COR-L47 (cell line): ENCODE measurements at regions not wholly inside any gene's neighbourhood (a gene's known extent, or its start where the extent isn't known, plus 50 kb on each side); places are given as distances from the start of the nearest gene placed in this dataset.
"Not testable (repeated sequence)": the region's sequence is repeated elsewhere in the genome, so short reads cannot be mapped to it uniquely, and the experiment has no call there.

Experiments used
- DNase-seq: peaks from one replicate; lab custom pipeline; 2025; lab: John Stamatoyannopoulos, UW

DNA sequence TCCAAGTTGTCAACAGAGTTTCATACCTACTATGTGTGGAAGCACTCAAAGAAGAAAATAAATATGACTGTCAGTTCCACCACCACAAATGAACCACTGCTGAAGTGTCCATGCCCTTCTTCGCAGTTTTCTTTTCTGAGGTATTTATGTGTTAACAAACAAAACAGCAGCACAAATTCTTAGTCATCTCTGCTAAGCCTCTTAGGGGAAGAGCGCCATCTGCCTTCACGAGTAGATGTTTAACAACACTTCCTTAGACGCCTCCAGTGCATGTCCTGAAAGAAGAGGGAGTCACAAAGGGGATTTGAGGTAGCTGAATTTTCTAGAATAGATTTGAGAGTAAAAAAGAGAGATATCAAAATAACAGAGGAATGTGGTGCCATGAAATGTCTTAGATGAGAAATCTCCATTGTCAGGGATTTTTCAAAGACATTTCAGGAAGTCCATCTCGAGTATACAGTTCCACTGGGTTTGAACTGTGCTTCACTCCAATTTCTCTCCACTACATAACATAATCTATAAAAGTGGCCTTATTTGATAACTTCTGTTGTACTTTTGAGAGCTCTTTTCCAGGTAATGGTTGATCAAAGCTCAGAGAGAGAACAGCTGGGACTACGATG is 775.3 kb upstream of the POM121L12 start:
- peak; percentile 46 for DNase-seq

DNA sequence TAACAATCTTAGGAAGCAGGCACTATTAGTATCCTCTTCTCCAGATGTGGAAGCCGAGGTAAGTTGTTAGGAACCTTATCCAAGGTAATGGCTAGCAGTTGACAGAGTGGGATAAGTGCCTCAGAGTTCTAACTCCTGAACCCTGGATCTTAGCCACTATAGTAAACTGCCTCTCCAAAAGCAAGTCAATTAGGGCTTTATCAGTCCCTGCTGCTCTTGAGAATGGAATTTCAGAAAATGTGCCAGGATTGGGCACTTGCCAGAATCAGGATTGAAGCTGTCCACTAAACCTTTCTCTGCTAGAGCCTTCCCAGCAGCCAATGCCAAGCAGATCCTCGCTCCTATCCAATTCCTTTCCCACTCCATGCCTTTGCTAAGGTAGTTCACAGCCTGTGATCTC is 777.5 kb upstream of the POM121L12 start:
- no peak for DNase-seq

DNA sequence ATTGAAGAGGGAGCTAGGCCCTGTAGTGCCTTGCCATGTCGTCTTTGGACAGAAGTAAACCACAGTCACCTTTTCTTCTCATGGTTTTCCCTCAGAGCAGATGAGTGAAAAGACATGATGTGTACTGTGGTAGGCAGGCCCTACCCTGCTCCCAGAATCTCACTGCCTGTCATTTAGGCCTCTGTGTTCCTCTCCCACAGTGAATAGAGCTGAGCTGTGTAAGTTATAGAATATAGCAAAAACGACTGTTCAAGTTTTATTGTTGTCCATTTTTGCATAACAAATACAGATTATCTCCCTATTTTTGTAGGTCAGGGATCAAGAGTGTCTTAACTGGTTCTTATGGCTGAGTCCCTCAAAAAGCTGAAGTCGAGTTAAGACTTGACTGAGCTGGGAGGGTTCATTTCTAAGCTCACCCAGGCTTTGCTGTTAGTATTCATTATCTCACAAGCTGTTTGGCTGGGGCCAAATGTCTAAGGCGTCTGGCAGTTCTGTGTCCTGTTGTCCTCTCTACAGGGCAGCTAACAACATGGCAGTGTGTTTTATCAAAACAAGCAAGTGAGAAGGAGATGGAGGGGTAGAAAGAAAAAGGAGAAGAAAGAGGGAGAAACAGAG is 780.9 kb upstream of the POM121L12 start:
- no peak for DNase-seq

DNA sequence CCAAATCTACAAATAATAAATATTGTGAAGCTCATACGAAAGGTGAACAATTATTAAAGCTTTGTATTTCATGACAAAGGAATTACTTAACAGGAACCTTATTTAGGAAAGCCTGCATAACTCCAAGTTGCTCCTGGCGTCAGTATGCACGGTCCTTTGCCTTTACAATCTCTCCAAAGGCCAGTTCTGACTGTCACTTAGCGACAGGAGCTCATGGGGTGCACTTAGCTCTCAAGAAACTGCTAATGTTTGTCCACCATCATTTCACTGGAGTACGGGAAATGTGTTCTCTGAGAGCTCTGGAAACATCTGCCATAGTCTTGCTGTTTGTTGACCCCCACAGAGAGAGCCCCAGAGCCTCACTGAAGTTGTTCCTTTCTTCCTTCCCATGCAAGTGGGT is 781.5 kb upstream of the POM121L12 start:
- DNase-seq = no peak

DNA sequence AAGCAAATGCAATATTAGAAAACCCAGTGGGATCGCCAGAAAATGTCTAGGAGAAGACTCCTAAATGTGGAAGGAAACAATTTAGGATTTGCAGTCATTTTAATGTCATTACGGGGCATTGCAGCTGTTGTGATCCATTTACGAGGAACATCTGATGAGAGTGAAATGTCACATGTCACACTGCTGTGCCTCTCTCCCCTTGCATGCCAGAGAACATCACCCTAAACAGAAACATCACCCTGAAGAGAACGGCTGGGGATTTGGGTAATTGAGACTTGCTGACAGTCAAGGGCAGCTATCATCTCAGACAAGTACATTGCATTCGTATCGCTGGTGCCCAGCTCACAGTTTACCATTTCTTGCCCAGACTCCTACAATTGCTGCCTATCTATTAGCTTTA is 785.7 kb upstream of the POM121L12 start:
- no peak for DNase-seq

DNA sequence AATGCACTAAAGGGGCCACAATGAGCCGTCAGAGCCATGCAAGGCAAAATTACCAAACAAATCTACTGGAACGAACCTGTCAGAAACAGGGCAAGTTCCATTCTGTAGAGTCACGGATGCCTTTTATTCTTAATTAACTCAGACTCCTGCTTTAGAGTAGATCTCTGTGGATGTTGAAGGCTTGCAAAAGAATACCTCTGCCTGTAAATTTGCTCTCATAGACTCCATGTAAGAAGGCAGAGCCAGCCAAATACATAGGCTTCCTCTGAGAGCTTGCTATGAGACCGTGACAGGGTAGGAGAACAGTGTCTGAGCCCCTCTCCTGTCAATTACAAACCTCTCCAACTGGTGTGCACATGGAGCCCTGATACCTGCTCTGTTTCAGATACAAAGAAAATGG is 787.9 kb upstream of the POM121L12 start:
- DNase-seq = no peak

DNA sequence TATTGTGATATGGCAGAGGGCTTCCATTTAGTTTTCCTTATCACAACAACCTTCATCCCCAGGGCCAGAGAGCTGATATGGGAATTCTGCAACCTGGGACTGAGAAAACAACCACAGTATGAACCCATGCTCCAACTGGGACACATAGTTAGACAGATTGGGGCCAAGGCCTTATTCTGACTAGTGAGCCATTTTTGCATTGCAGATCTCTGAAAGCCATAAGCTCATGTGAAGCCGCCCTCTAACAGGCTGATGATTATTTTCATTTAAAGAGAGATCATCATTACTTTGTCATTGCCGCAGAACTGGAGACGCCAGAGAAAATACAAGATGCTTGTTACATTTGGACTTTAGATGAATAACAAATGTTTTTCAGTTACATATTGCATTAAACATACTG is 791.7 kb upstream of the POM121L12 start:
- no peak for DNase-seq

DNA sequence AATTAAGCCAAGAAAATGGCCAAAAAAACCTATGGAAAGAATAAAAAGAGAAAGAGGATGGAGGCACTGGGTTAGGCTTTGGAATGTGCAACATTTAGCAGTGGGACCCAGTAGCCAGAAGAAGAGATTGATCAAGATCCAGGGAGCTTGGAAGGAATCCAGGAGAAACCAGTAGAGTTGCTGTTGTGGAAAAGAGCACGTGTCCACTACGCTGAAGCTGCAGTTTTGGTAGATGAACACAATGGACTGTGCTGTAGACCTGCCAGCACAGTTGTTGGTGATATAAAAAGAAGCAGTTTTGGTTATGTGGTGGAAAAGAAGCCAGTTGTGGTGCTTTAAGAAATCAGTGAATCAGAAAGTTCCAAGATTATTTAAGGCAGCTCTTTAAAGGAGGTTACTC is 802.2 kb upstream of the POM121L12 start:
- no peak for DNase-seq

DNA sequence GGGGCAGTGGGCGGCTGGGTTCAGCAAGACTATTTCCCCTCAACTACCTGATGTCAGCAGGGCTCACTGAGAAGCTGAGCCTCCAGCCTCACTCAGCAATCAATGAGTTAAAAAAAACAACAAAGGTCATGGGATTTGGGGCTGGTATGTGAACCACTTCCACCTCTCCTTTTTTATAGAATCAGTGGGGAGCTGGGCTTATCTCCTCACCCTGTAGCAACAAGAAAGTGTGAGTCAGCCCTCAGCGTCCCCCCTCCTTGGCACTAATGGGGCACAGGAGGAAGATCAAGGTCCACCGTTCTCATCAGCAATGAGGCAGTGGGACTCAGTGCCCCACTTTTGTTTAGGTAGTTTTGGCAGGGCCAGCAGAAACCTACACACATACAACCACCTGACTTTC is 823.5 kb upstream of the POM121L12 start:
- no peak for DNase-seq

DNA sequence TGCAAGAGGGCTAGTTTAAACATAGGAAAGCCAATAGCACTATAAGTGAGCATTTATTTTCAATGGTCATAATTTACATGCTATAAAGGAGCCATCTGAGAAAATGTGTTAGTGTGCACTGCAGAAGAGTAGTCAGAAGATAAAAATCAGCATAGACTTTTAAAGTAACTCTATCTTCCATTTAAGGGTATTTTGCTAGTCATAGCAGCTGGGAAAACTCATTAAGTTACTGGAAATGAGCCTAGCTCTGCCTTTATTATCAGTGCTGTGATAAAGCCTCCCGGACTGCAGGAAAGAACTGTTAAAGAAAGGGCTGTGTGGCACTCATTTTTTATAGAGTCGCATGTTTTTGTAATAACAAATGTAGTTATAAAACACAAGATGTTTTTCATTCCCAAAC is 825.8 kb upstream of the POM121L12 start:
- DNase-seq = no peak

DNA sequence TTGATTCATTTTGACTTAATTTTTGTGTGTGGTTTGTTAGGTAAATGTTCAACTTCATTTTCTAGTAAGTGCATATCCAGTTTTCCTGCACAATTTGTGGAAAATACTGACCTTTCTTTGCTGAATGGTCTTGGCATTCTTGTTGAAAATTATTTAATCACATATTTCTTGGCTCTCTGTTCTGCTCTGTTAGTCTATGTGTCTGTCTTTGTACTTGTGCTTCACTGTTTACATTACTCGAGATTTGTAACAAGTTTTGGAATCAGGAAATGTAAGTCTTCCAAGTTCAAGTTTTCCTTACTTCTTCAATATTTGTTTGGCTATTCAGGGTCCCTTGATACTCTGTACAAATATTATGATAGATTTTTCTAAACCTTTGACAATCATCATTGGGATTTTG is 838.2 kb upstream of the POM121L12 start:
- DNase-seq = no peak

DNA sequence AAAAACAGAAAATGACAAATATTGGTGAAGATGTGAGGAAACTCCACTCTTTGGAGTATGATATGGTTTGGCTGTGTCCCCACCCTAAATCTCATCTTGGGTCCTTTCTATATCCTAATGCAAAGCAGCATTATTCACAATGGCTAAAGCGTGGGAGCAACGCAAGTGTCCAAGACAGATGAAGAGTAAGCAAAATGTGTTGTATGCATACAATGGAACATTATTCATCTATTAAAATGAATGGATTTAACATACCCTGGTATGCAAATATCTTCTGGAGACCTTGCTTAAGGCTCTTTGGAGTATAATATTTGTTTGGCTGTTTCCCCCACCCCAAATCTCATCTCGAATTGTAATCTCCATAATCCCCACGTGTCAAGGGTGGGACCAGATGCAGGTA is 839.8 kb upstream of the POM121L12 start:
- DNase-seq = no peak

DNA sequence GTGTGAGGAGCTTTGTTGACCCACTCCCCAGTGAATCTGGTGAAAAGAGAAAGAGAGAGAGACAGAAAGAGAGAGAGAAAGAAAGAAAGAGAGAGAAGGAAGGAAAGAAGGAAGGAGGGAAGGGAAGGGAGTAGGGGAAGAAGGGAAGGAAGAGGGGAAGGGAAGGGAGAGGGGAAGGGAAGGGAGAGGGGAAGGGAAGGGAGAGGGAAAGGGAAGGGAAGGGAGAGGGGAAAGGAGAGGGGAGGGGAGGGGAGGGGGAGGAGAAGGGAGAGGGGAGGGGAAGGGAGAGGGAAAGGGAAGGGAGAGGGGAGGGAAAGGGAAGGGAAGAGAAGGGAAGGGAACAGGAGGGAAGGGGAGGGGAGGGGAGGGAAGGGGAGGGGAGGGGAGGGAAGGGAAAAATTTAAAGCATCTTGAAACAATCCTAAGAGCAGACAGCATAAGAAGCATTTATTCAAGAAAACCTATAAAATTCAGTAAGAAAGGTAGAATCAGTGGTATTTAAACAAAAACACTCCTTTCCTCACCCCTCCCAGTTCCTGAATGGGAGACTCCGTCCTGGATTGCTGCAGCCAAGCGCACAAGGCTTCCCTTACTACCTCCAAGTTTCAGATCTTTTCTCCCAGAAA is 846.2 kb upstream of the POM121L12 start:
- DNase-seq = no peak

DNA sequence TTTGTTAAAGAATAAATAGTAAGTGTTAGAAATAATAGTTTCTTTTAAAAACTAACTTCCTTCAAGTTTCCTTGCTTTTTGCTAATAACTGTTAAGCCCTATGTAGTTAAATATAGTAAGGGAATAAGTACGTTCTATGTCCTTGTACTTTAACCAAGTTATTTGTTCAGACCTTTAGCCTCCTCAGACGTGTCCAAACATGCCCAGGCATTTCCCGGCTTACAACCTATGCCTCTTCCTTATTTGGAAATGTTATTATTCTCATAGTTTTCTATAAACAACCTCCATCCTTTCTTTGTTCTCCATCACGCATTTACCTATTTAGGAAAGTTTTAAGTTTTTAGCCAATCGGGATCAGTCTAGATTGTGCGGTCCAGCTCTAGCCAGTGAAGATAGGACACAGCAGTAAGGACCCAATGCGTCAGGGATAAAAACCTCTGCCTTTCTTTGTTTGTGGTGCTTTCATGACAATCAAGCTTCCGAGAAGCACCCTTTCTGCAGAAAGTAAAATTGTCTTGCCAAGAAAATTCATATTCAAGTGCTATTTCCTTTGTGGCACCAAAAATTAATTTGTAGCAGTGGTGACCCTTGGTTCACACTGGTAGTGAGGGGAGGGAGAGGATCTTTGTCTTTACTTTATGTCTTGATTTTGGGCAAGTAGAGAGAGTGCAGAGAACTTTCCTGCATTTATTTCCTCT is 851.3 kb upstream of the POM121L12 start:
- no peak for DNase-seq

DNA sequence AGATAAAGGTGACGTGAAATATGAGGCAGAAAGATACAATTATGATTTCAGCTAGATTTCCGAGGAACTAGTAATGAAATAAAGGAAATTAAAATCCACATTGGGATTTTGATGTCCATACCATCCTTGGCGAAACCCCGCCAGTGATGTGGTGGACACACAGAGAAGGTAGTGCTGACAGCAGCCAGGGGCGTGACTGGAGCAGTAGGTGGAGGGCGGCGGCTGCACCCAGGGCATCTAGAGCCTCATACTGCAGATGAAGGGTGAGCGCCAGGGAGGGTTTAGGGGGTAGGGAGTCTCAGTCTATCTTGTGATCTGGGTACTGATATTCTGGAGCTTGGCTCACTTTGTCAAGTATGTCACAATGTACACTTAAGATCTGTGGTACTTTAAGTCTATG is 855.5 kb upstream of the POM121L12 start:
- DNase-seq = no peak

DNA sequence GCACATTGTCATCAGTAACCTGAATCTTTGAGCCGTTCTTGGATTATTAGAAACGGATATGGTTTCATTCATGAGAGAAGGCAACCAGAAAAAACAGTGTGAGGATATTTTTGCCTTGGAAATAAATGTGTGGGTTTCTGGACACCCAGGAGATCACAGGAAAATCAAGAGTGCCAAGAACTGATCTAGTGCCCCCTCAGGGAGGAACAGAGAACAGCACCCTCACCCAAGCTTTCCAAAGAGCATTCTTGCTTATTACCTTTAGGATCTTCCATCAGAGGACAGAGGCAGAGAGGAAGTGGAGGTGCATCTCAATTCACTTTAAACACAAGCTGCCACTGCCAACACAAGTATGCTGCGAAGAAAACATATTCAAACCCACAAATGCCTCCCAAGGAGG is 851.5 kb upstream of the COBL start:
- no peak for DNase-seq

DNA sequence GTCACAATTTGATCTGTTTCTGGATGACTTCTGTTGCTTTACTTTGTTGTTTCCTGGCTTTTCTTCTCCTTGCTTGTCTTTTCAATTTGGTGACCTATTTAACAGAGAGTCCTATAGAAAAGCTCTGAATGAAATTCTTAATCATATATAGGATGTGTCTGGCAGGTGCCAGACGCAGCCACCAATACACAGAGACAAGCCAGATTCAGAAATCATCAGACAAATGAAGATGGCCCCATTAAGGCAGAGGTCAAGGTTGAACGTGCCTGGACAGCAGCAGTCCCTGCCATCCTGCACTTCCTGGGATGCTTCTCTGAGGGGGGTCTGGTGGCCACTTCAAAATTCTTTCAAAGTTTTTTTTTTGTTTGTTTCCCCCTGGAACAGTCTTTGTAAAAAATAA is 846.7 kb upstream of the COBL start:
- no peak for DNase-seq

DNA sequence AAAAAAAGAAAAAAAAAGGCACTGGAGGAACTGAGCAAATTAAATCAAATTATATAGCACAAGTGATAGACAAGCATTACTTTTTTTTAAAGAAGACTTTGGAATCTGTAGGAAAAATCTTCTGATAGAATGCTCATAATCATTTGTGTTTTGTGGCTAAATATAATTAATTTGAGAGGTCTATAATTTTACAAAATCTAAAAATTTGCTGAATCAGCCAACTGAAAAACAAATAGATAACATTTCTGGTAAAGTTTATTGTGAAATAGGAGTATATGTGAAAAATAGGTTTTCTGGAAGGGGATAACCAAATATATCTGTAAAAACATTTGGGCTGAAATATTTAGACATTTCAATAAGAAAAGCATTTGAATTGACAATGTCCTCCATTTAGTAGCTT is 844.9 kb upstream of the COBL start:
- no peak for DNase-seq

DNA sequence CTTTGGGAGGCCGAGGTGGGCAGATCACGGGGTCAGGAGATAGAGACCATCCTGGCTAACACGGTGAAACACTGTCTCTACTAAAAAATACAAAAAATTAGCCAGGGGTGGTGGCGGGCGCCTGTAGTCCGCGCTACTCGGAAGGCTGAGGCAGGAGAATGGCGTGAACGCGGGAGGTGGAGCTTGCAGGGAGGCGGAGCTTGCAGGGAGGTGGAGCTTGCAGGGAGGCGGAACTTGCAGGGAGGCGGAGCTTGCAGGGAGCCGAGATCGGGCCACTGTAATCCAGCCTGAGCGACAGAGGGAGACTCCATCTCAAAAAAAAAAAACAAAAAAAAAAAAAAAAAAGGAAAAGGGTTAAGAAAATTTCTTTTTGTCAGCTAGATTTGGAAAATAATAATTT is 842.8 kb upstream of the COBL start:
- DNase-seq = not testable (repeated sequence)

DNA sequence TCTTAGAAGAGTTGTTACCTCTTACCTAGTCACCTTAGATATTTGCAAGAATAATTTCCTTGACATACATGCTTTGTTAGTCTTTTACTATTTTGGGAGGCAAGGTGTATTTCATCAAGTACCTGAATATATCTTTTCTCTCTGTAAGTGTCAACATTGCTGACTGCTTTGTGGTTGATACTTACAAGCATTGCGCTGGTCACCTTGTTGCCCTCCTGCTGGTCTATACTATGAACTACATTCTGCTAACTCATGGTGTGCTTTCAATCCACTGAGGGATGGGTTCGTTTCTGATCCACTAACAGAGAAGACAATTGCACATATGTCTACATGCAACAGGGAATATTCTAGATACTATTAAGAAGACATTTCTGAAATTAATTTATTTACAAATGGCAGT is 837.8 kb upstream of the COBL start:
- DNase-seq = no peak

DNA sequence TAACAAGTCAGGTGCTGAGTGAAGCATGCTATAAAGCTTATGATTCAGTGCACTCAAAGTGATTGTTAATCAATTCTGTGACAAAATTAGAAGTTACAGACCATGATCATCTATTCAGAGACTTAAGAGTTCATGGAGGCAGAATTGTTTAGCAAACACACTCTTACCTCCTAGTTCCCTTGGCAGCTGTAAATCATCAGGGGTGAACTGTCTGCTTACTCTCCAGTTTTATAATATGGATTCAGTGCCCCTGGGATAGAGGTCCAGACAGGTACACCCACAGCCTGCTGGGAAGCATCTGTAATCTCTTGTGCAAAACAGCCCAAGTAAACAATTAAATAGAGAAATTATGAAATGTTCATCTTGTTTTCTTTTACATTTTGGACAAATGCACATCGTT is 835.0 kb upstream of the COBL start:
- peak; percentile 3 for DNase-seq

DNA sequence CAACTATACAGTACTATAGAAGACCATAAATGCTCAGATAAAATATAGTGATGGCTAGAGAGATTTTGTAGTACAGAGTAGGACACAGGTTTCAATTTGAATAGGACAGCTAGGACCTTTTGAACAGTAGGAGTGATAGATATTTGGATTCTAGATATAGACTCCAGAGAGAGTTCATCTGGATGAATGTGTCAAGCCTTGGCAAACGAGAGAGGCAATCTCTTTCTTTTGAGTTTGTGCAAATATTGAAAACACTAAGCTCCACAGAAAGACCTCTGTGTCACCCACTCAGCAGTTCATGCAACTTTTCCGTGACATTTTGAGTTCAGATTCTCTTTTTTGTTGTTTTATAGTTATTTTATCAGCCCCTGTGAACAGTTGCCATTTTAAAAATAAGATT is 834.3 kb upstream of the COBL start:
- no peak for DNase-seq

DNA sequence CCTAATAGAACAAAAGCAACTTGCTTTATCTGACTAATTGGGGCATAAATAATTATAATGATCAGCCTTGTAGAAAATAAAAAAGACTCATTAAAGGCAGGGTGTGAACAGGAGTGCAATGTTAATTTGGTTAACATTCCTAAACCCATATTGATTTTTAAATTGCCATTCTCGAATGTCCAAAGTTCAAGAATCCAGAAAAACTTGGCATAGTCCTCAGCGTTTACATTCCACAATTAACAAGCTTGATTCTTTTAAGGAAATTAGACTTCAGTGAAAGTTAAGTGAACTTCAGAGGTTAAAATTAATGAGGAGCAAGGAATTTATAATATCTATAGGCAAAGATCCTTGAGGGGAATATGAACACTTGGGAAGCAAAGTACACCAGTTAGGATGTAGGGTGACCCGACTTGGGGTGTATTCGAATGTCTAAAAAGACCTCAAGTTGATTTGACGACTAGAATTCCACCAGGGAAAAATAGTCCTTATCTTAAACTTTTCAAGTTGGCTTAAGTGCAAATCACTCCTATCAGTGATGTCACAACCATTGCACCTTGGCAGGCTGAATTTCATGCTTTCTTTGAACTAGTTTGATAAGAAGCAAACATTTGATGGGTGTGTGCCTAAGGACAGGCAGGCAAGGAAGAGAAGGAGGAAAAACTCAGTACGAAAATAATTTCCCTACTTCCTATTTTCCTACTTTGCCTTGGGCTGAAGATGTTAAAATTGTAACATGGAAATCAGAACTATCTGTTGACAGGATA is 830.4 kb upstream of the COBL start:
- DNase-seq = no peak
